GM20000 (cell line): ENCODE measurements at regions not wholly inside any gene's neighbourhood (a gene's known extent, or its start where the extent isn't known, plus 50 kb on each side); places are given as distances from the start of the nearest gene placed in this dataset.

Experiments
- DNase-seq: peaks from one replicate; pipeline ENCODE4 v3.0.0; 2012; ENCODE audit warnings: low spot score
- TF ChIP-seq, protein P1 (sequence below): IDR thresholded peaks from 2 replicates; pipeline ENCODE4 v1.5.1; 2012; ENCODE audit warnings: mild to moderate bottlenecking, control low read depth; ENCODE audit errors: extremely low read depth, missing control alignments

- DNase-seq = no peak
- TF ChIP-seq, protein P1, sequence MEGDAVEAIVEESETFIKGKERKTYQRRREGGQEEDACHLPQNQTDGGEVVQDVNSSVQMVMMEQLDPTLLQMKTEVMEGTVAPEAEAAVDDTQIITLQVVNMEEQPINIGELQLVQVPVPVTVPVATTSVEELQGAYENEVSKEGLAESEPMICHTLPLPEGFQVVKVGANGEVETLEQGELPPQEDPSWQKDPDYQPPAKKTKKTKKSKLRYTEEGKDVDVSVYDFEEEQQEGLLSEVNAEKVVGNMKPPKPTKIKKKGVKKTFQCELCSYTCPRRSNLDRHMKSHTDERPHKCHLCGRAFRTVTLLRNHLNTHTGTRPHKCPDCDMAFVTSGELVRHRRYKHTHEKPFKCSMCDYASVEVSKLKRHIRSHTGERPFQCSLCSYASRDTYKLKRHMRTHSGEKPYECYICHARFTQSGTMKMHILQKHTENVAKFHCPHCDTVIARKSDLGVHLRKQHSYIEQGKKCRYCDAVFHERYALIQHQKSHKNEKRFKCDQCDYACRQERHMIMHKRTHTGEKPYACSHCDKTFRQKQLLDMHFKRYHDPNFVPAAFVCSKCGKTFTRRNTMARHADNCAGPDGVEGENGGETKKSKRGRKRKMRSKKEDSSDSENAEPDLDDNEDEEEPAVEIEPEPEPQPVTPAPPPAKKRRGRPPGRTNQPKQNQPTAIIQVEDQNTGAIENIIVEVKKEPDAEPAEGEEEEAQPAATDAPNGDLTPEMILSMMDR = no peak
Measured at GRCh38 chr6:115832186-115832585, 228.5 kb downstream of the FRK start.

GRCh38 chr6:115830895-115831294, 229.8 kb downstream of the FRK start:
- no peak for DNase-seq
- TF ChIP-seq, protein P1 = no peak

DNA sequence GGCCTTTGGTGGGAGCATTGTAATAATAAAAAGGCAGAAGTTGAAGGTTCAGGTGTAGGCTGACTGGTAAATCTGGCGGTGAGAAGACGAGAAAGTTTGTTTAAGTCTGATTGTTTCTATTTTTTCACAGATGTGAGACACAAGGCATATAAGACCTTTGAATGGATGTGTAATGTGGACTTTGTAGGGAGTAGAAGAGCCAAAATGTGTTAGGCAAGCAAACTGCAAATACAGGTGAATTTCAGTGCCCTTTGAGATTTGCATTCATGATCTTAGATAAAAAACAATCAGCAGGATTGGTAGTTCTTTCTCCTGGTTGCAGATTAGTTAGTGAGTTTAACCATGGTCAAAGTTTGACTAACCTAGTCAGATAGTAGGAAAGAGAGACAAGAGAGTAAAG, 238.9 kb downstream of the FRK start:
- TF ChIP-seq, protein P1 = no peak
- no peak for DNase-seq

- TF ChIP-seq, protein P1 = no peak
- no peak for DNase-seq
Measured at GRCh38 chr6:115819506-115819905, 241.2 kb downstream of the FRK start.

GRCh38 chr6:115817161-115817560, 243.5 kb downstream of the FRK start:
- no peak for DNase-seq
- TF ChIP-seq, protein P1 = no peak

- TF ChIP-seq, protein P1 = no peak
- DNase-seq = no peak
Measured at GRCh38 chr6:115814907-115815306, 245.8 kb downstream of the FRK start.

- no peak for DNase-seq
- TF ChIP-seq, protein P1 = no peak
Measured at GRCh38 chr6:115811541-115811940, 249.2 kb downstream of the FRK start.

- DNase-seq = no peak
- TF ChIP-seq, protein P1 = no peak
Measured at GRCh38 chr6:115798229-115798628, 262.5 kb downstream of the FRK start.
